B cell (primary cell): ENCODE measurements at regions not wholly inside any gene's neighbourhood (a gene's known extent, or its start where the extent isn't known, plus 50 kb on each side); places are given as distances from the start of the nearest gene placed in this dataset.

Source experiments
- ATAC-seq: fragments of 200-7000 bp; cut with Tn5 transposase; one replicate; pipeline ENCODE4 v1.10.0; 2021; ENCODE audit warnings: low read depth, mild to moderate bottlenecking, moderate number of reproducible peaks, moderate library complexity
- CTCF ChIA-PET: fragments of 350-600 bp; sonication (Branson Sonifier 250); formaldehyde crosslinking; loops from one replicate; lab custom pipeline; 2021; ENCODE audit warnings: antibody characterized with exemption, inconsistent platforms; lab: Charles Lee
- POLR2A ChIA-PET: fragments of 350-600 bp; sonication (Branson Sonifier 250); formaldehyde crosslinking; loops from one replicate; lab custom pipeline; 2021; ENCODE audit warnings: antibody characterized with exemption; lab: Charles Lee
- DNase-seq: peaks from one replicate; pipeline ENCODE4 v3.0.0; 2013
- H2AFZ ChIP-seq: 2 replicates; pipeline ENCODE4 v1.6.1; 2012; ENCODE audit warnings: mild to moderate bottlenecking, low read depth, low read length; ENCODE audit not compliant: insufficient read depth, poor library complexity, severe bottlenecking
- H3K27ac ChIP-seq, 2 donors: 1 replicate in 1 of 2; 2 replicates in 1 of 2; pipeline ENCODE4 v1.5.1; 2012 to 2013; ENCODE audit warnings: low read length in 2 of 2, mild to moderate bottlenecking in 2 of 2, moderate library complexity in 1 of 2
- H3K27me3 ChIP-seq, 4 experiments: fragments of 200-600 bp in 1 of 4; sonication (generic) in 1 of 4; replicated peaks in 1 of 4; 1 replicate in 2 of 4; 2 replicates in 2 of 4; pipeline versions ENCODE4 v1.6.1 to v1.7.0; 2013 to 2016; ENCODE audit warnings: low read length in 3 of 4, mild to moderate bottlenecking in 2 of 4, mixed read lengths in 1 of 4, moderate library complexity in 1 of 4; ENCODE audit not compliant: insufficient read depth in 4 of 4, control insufficient read depth in 3 of 4; ENCODE audit errors: control extremely low read depth in 1 of 4
- H3K36me3 ChIP-seq, 2 experiments: replicated peaks in 1 of 2; 1 replicate in 1 of 2; 2 replicates in 1 of 2; pipeline versions ENCODE4 v1.6.1 to v1.7.1; 2013; ENCODE audit warnings: low read length in 1 of 2; ENCODE audit not compliant: insufficient read depth in 2 of 2, control insufficient read depth in 1 of 2; ENCODE audit errors: control extremely low read depth in 1 of 2, extremely low read depth in 1 of 2
- H3K4me1 ChIP-seq, 2 donors: fragments of 200-600 bp in 1 of 2; sonication (generic) in 1 of 2; 1 replicate in 1 of 2; 2 replicates in 1 of 2; pipeline versions ENCODE4 v1.5.1 to v1.6.1; 2013 to 2017; ENCODE audit warnings: low read length in 2 of 2; ENCODE audit not compliant: control insufficient read depth in 2 of 2, insufficient read depth in 2 of 2
- H3K4me2 ChIP-seq: replicated peaks from 2 replicates; pipeline ENCODE3; 2012; ENCODE audit warnings: mild to moderate bottlenecking, low read depth, low read length; ENCODE audit not compliant: poor library complexity, severe bottlenecking
- H3K4me3 ChIP-seq, 5 experiments: fragments of 200-600 bp in 1 of 5; sonication (generic) in 1 of 5; 1 replicate in 3 of 5; 2 replicates in 2 of 5; pipeline versions ENCODE4 v1.5.1 to v1.7.0; 2011 to 2016; ENCODE audit warnings: low read length in 4 of 5, mild to moderate bottlenecking in 4 of 5, low read depth in 2 of 5, control low read depth in 1 of 5, moderate library complexity in 1 of 5; ENCODE audit not compliant: insufficient read depth in 1 of 5; ENCODE audit errors: control extremely low read depth in 1 of 5, extremely low read depth in 1 of 5
- H3K79me2 ChIP-seq: fragments of 200-600 bp; sonication (generic); one replicate; pipeline ENCODE4 v1.6.0; 2016; ENCODE audit warnings: low read length; ENCODE audit not compliant: control insufficient read depth, insufficient read depth
- H3K9ac ChIP-seq: fragments of 200-600 bp; sonication (generic); 2 replicates; pipeline ENCODE4 v1.6.1; 2017; ENCODE audit warnings: mild to moderate bottlenecking, low read length, moderate library complexity
- H3K9me3 ChIP-seq, 3 donors: one replicate each; pipeline versions ENCODE4 v1.6.1 to v1.7.1; 2013; ENCODE audit warnings: low read length in 2 of 3; ENCODE audit not compliant: control insufficient read depth in 2 of 3, insufficient read depth in 1 of 3; ENCODE audit errors: control extremely low read depth in 1 of 3
- H4K20me1 ChIP-seq: 2 replicates; pipeline ENCODE4 v1.6.0; 2012; ENCODE audit warnings: mild to moderate bottlenecking, low read length; ENCODE audit not compliant: insufficient read depth, control insufficient read depth, poor library complexity, severe bottlenecking
- H3K27ac Mint-ChIP-seq: one replicate; pipeline ENCODE4 v1.8.0; 2021; ENCODE audit warnings: mixed read lengths
- H3K27me3 Mint-ChIP-seq: one replicate; pipeline ENCODE4 v1.8.0; 2021; ENCODE audit warnings: mixed read lengths
- H3K4me1 Mint-ChIP-seq: one replicate; pipeline ENCODE4 v1.8.0; 2021; ENCODE audit warnings: mixed read lengths
- H3K4me3 Mint-ChIP-seq: one replicate; pipeline ENCODE4 v1.8.0; 2021; ENCODE audit warnings: mixed read lengths
- H3K9me3 Mint-ChIP-seq: one replicate; pipeline ENCODE4 v1.8.0; 2022; ENCODE audit warnings: mixed read lengths; ENCODE audit not compliant: insufficient read depth
- EZH2 ChIP-seq: IDR thresholded peaks from 2 replicates; pipeline ENCODE4 v1.6.1; 2012; ENCODE audit warnings: borderline replicate concordance, low read depth, mild to moderate bottlenecking, moderate library complexity, low read length; ENCODE audit not compliant: insufficient read depth, poor library complexity, severe bottlenecking
- WGBS: methylation state at CpG from one replicate; pipeline ENCODE4 v1.1.5; 2013; ENCODE audit warnings: missing lambda C conversion rate; ENCODE audit not compliant: insufficient coverage; 5-methylcytosine and 5-hydroxymethylcytosine counted together
- intact Hi-C: fragments of 100-400 bp; cut with micrococcal nuclease; formaldehyde crosslinking; loops from one replicate; pipeline ENCODE4 v1.10.0; 2022
- TF ChIP-seq, protein P1 (sequence below): fragments of 200-600 bp; IDR thresholded peaks from one replicate; pipeline ENCODE4 v1.8.0; 2022; ENCODE audit warnings: antibody characterized with exemption, mild to moderate bottlenecking

DNA sequence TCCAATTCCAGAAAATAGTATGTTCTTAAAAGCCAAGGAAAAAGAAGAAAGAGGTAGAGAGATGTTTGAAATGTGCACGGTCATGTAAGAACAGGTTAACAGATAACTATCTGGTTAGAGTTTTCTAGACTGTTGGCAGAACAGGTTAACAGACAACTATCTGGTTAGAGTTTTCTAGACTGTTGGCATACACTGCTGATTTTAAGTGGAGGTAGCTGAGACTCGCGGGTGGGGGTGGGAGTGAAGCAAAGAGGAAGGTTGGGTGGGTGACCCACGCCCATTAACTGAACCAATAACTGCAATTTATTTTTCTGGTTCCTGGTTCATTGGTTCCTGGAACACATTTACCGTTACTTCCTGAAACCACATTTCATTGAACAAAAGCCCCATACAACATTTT, 157.5 kb downstream of the ELOVL4 start:
- CTCF ChIA-PET, result no interaction called here

GRCh38 chr6:79788756-79789155, 157.6 kb downstream of the SH3BGRL2 start:
- no peaks in the 10 kb centered on the region for H3K27me3 ChIP-seq
- no peaks in the 10 kb centered on the region for H3K79me2 ChIP-seq
- no peak overlapping the region for H3K9ac ChIP-seq
- H3K4me1 Mint-ChIP-seq, result no peaks in the 10 kb centered on the region
- H3K9me3 ChIP-seq, result peaks cover 0 to 1% (median 0%) of the 10 kb centered on the region in 3 donors
- no peak overlapping the region for H3K27ac Mint-ChIP-seq
- no peak for TF ChIP-seq EZH2
- TF ChIP-seq, protein P1, sequence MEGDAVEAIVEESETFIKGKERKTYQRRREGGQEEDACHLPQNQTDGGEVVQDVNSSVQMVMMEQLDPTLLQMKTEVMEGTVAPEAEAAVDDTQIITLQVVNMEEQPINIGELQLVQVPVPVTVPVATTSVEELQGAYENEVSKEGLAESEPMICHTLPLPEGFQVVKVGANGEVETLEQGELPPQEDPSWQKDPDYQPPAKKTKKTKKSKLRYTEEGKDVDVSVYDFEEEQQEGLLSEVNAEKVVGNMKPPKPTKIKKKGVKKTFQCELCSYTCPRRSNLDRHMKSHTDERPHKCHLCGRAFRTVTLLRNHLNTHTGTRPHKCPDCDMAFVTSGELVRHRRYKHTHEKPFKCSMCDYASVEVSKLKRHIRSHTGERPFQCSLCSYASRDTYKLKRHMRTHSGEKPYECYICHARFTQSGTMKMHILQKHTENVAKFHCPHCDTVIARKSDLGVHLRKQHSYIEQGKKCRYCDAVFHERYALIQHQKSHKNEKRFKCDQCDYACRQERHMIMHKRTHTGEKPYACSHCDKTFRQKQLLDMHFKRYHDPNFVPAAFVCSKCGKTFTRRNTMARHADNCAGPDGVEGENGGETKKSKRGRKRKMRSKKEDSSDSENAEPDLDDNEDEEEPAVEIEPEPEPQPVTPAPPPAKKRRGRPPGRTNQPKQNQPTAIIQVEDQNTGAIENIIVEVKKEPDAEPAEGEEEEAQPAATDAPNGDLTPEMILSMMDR, result no peak
- no peak overlapping the region for H3K4me3 ChIP-seq
- no peak overlapping the region for H3K27ac ChIP-seq
- no peak overlapping the region for H2AFZ ChIP-seq
- ATAC-seq (no peak), DNase-seq (no peak)
- no peaks in the 10 kb centered on the region for H3K9me3 Mint-ChIP-seq
- intact Hi-C loops, result no loop called here
- WGBS, result no CpG with 5 or more reads among the region's 1 CpG
- ChIA-PET CTCF (no interaction called here), POLR2A (no interaction called here)
- no peak overlapping the region for H3K4me3 Mint-ChIP-seq
- H3K36me3 ChIP-seq, result no peaks in the 10 kb centered on the region
- H3K4me2 ChIP-seq, result no peak overlapping the region
- peaks cover 16% of the 10 kb centered on the region for H3K27me3 Mint-ChIP-seq
- no peaks in the 10 kb centered on the region for H4K20me1 ChIP-seq
- H3K4me1 ChIP-seq, result no peaks in the 10 kb centered on the region

More for the DNA sequence above, 157.5 kb downstream of the ELOVL4 start:
- ATAC-seq, result no peak
- no peak for DNase-seq
- no peaks in the 10 kb centered on the region for H3K4me1 ChIP-seq
- TF ChIP-seq, protein P1, result no peak
- no peak for TF ChIP-seq EZH2
- H3K36me3 ChIP-seq, result no peaks in the 10 kb centered on the region
- H3K4me3 Mint-ChIP-seq, result no peak overlapping the region
- no peak overlapping the region for H2AFZ ChIP-seq
- H3K27me3 ChIP-seq, result no peaks in the 10 kb centered on the region
- peaks cover 0 to 1% (median 0%) of the 10 kb centered on the region in 3 donors for H3K9me3 ChIP-seq
- no peak overlapping the region for H3K4me3 ChIP-seq
- no peaks in the 10 kb centered on the region for H3K79me2 ChIP-seq
- H3K9ac ChIP-seq, result no peak overlapping the region
- H3K9me3 Mint-ChIP-seq, result no peaks in the 10 kb centered on the region
- H3K27ac Mint-ChIP-seq, result no peak overlapping the region
- no peaks in the 10 kb centered on the region for H4K20me1 ChIP-seq
- no peak overlapping the region for H3K4me2 ChIP-seq
- intact Hi-C loops, result no loop called here
- H3K27ac ChIP-seq, result no peak overlapping the region
- WGBS, result 90% methylated on average over 2 of the region's 5 CpGs
- no peaks in the 10 kb centered on the region for H3K4me1 Mint-ChIP-seq
- POLR2A ChIA-PET, result no interaction called here
- peaks cover 11% of the 10 kb centered on the region for H3K27me3 Mint-ChIP-seq
